GM21526 (cell line): ENCODE measurements at regions not wholly inside any gene's neighbourhood (a gene's known extent, or its start where the extent isn't known, plus 50 kb on each side); places are given as distances from the start of the nearest gene placed in this dataset.
"Not testable (repeated sequence)": the region's sequence is repeated elsewhere in the genome, so short reads cannot be mapped to it uniquely, and the experiment has no call there.

Experiments
- ATAC-seq: cut with Tn5 transposase; IDR thresholded peaks from one replicate; pipeline ENCODE4 v1.9.1; 2021; ENCODE audit warnings: moderate library complexity; ENCODE audit not compliant: unreplicated experiment, low FRiP score

DNA sequence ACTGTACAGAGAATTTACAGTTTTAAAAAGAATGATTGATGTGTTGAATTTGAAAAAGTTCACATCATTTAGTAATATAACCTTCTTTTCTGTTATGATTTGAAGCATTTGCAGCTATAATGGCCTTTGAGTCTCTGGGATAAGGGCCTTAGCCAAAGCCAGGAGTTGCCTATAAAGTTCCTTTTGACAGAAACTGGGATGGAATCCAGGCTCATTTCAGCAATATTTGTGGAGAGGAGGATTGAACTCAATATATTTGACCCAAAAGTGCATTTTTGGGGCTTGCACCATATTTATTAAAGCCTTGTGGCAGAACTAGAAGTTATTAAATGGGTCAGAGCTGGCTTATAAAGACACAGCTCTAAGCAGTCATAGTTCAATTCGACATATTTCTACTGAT lies 348.7 kb upstream of the EPHA3 start:
- no peak for ATAC-seq

GRCh38 chr3:88767746-88768145 lies 339.7 kb upstream of the EPHA3 start:
- ATAC-seq, result no peak

DNA sequence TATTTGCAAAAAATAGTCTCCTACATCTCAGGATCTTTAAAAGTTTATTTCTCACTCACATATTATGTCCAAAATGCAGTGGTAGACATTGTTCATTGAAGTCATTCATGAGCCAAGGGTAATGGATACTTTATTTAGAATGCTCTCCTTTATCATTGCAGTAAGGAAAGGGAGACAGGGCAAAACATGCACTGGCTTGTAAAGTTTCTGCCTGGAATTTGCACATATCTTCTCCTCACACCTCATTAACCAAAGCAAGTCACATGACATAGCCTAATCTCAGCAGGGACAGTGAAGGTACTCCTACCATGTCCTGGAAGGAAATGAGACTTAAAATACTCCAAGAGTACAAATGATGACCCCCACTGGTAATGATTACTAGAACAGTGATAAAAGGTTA lies 333.7 kb upstream of the EPHA3 start:
- ATAC-seq, result no peak

DNA sequence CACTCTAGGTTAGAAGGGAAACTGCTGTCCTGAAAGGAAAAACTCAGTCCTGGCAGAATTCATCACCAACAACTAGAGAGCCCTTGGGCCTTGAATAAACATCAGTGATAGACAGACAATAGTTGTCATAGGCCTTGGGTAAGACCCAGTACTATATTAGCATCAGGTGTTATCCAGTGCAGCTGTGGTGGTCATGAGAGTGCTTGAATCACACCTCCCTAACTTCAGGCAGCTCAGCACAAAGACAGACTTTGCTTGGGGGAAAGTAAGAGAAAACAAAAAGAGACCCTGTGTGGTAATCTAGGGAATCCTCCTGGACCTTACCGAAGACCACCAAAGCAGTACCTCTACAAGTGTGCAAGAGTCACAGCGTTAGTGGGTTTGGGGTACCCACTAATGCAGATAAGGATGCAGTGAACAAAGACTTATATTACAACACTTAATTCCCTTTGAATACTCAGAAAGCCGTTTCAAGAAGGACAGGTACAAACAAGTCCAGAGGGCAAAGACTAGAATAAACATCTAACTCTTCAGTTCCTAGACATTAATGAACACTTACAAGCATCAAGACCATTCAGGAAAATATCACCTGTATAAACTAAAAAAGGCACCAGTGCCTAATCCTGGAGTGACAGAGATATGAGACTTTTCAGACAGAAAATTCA lies 332.3 kb upstream of the EPHA3 start:
- ATAC-seq, result no peak

DNA sequence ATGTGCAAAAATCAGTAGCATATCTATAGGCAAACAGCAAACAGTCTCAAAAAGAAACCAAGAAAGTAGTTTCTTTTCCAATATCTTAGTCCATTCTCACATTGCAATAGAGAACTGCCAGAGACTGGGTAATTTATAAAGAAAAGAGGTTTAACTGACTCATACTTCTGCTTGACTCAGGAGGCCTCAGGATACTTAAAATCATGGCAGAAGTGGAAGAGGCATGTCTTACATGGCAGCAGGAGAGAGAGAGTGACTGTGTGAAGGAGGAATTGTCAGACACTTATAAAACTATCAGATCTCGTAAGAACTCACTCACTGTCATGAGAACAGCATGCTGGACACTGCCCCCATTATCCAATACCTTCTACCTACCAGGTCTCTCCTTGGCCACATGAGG lies 327.9 kb upstream of the EPHA3 start:
- no peak for ATAC-seq

DNA sequence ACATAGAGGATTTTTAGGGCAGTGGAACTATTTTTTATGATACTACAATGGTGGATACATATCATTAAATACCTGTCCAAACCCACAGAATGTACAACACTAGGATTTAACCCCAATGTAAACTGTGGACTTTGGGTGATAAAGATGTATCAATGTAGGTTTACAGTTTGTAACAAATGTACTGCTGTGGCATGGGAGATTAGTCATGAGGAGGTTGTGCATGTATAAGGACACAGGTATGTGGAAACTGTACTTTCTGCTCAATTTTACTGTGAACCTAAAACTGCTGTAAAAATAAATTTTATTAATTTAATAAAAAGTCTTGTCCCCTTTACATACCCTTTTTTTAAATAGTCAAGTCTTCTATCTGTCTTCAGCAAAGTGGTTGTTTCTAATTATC lies 322.5 kb upstream of the EPHA3 start:
- ATAC-seq, result no peak

- ATAC-seq, result no peak
Observed at GRCh38 chr3:88785841-88786240, 321.6 kb upstream of the EPHA3 start.

GRCh38 chr3:88795503-88795902 lies 311.9 kb upstream of the EPHA3 start:
- no peak for ATAC-seq

GRCh38 chr3:88807491-88808105 lies 299.8 kb upstream of the EPHA3 start:
- ATAC-seq, result no peak

DNA sequence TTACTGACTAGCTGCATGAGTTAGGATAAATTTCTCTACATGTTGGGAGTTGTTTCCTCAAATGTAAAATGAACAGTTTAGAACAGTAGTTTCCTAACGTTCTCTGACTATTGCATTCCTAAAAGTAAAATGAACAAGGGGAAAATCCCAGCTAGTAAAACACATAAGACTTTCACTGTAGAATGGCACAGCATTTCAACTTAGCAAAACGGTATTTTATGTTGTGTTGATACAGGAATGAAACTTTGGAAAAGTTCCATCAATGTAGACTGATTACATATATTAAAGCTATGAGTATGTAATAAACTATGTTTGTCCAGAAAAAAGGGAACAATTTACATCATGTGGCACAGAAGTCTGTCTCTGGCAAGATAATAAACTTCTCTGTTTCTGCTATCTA lies 297.4 kb upstream of the EPHA3 start:
- no peak for ATAC-seq

DNA sequence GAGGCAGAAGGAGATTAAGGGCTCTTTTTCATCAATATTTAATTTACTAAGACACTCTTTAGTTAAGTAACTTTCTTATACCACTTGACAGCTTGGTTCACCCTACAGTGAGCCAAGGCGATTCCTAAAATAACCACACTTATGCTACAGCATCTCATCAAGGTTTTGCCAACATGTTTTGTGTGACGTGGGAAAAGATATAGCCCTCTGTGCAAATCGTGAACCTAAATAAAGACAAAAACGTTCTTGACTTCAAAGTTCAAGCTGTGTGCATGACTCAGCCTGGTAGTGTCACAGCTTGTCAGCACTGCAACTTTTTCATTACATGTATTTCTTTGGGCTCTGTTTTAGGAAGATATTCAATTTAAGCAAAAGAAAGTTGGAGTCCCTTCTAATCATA lies 297.0 kb upstream of the EPHA3 start:
- ATAC-seq, result no peak

GRCh38 chr3:88811096-88811495 lies 296.3 kb upstream of the EPHA3 start:
- ATAC-seq, result no peak

- no peak for ATAC-seq
Observed at GRCh38 chr3:88812576-88812975, 294.8 kb upstream of the EPHA3 start.

- ATAC-seq, result no peak
Observed at GRCh38 chr3:88816445-88816844, 291.0 kb upstream of the EPHA3 start.

- no peak for ATAC-seq
Observed at GRCh38 chr3:88824666-88825564, 282.5 kb upstream of the EPHA3 start.

DNA sequence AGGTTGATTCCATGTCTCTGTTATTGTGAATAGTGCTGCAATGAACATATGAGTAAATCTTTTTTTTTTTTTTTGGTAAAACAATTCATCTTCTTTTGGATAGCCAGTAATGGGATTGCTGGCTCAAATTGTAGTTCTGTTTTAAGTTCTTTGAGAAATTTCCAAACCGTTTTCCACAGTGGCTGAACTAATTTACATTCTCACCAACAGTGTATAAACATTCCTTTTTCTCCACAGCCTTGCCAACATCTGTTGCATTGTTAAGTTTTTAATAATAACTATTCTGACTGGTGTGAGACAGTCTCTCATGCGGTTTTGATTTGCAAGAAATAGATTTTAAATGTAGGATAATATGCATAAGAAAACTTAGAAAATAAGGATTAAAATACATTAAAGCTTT lies 279.0 kb upstream of the EPHA3 start:
- no peak for ATAC-seq

- ATAC-seq, result no peak
Observed at GRCh38 chr3:88852606-88853005, 254.8 kb upstream of the EPHA3 start.

DNA sequence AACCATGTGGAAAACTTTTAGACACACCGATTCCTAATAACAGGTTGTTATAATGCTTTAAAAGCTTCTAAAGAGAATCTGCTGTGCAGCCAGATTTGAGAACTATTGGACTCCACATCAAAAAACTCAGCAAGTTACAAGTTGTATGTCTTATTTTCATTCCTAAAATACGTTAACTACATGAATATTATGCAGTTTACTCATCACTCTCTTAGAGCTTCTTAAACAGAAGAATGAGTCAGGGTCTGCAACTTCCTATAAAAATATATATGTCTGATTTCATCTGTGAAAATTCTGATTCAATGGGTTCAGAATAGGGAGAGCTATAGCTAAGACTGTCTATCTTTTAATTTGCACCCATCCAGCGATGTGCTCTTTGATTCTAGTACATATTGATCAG lies 244.2 kb upstream of the EPHA3 start:
- no peak for ATAC-seq

- ATAC-seq, result no peak
Observed at GRCh38 chr3:88876724-88877123, 230.7 kb upstream of the EPHA3 start.

DNA sequence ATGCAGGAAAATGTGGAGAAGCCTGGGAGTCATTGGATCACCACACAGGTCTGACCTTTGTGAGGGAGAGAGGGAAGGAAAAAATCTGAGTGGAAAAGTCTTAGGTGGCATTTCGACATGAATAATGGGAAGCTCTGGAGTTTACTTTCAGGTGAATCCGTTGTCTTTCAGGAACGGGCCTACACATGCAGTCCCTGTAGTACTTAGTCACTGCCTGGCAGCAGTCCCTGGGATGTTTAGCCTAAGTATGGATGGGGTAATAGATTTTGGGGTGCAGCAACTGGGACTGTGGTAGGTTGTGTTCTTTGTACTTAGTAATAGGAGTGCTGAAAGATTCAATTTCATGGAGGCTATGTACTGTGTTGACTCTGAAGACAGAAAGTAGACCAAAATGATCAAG lies 227.5 kb upstream of the EPHA3 start:
- no peak for ATAC-seq

- ATAC-seq, result peak; percentile 68
Observed at GRCh38 chr3:88882121-88882520, 225.3 kb upstream of the EPHA3 start.

DNA sequence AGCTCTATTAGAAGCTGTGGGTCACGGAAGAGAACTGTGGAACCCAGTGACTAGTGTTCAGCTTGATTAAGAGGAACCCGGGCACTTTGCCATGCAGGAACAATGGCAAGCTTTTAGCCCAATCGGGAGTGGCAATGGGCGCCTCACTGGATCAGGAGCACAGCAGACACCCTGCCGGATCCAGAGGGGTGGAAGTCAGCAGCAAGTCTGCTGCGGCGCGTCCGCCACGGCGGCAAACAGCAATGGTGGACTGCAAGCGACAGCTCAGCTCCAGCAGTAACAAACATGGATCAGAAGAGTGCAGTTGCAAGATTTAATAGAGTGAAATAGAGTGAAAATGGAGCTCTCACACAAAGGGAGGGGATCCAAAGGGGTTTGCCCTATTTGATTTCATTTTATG lies 220.8 kb upstream of the EPHA3 start:
- ATAC-seq, result not testable (repeated sequence)
